H1 (cell line): ENCODE measurements at regions not wholly inside any gene's neighbourhood (a gene's known extent, or its start where the extent isn't known, plus 50 kb on each side); places are given as distances from the start of the nearest gene placed in this dataset.

ENCODE experiments used
- CTCF ChIA-PET: fragments of 300-600 bp; sonication (Branson Sonifier 250); formaldehyde crosslinking; loops from one replicate; lab custom pipeline; 2021; ENCODE audit not compliant: partially characterized antibody; lab: Charles Lee
- POLR2A ChIA-PET: fragments of 300-600 bp; sonication (Branson Sonifier 250); formaldehyde crosslinking; loops from one replicate; lab custom pipeline; 2021; ENCODE audit warnings: inconsistent platforms; ENCODE audit not compliant: partially characterized antibody; lab: Charles Lee
- DNase-seq, 2 experiments: peaks; one replicate each; pipeline versions ENCODE4 v3.0.0 to v3.0.0-alpha.2; 2010 to 2022; ENCODE audit warnings: low spot score in 2 of 2, low read depth in 1 of 2, mixed read lengths in 1 of 2
- FAIRE-seq: peaks from 2 replicates; lab custom pipeline; 2011; peaks lifted over from hg19 to GRCh38; lab: Jason Lieb, UNC
- H2AFZ ChIP-seq: 2 replicates; pipeline ENCODE4 v1.8.1; 2012; ENCODE audit warnings: low read length, inconsistent platforms
- H2AK5ac ChIP-seq: 2 replicates; pipeline ENCODE4 v1.6.1; 2013; ENCODE audit warnings: low read depth, low read length
- H2BK120ac ChIP-seq: replicated peaks from 2 replicates; pipeline ENCODE3; 2013; ENCODE audit warnings: low read depth, low read length, inconsistent platforms
- H2BK12ac ChIP-seq: 2 replicates; pipeline ENCODE4 v1.6.1; 2013; ENCODE audit warnings: low read depth, low read length
- H2BK15ac ChIP-seq: 2 replicates; pipeline ENCODE4 v1.6.1; 2013; ENCODE audit warnings: low read length
- H2BK20ac ChIP-seq: 2 replicates; pipeline ENCODE4 v1.6.1; 2013; ENCODE audit warnings: low read length
- H2BK5ac ChIP-seq: 2 replicates; pipeline ENCODE4 v1.6.1; 2013; ENCODE audit warnings: low read depth, low read length
- H3K14ac ChIP-seq: 2 replicates; pipeline ENCODE4 v1.6.1; 2013; ENCODE audit warnings: inconsistent platforms; ENCODE audit not compliant: insufficient read length
- H3K18ac ChIP-seq: 2 replicates; pipeline ENCODE4 v1.6.1; 2013; ENCODE audit warnings: low read length; ENCODE audit errors: extremely low read depth
- H3K23ac ChIP-seq: 2 replicates; pipeline ENCODE4 v1.6.1; 2013; ENCODE audit warnings: inconsistent platforms; ENCODE audit not compliant: insufficient read length
- H3K23me2 ChIP-seq: 2 replicates; pipeline ENCODE4 v1.6.1; 2013; ENCODE audit warnings: low read depth, low read length
- H3K27ac ChIP-seq: 2 replicates; pipeline ENCODE4 v1.6.1; 2011; ENCODE audit warnings: low read depth, low read length, inconsistent platforms
- H3K27me3 ChIP-seq, 4 experiments: replicated peaks in 1 of 4; 1 replicate in 1 of 4; 2 replicates in 3 of 4; pipeline versions ENCODE4 v1.6.1 to v1.8.1; 2011 to 2013; ENCODE audit warnings: low read length in 3 of 4, mild to moderate bottlenecking in 3 of 4, inconsistent platforms in 2 of 4, mixed read lengths in 2 of 4, moderate library complexity in 1 of 4; ENCODE audit not compliant: control insufficient read depth in 3 of 4, insufficient read depth in 3 of 4; ENCODE audit errors: extremely low read depth in 1 of 4
- H3K36me3 ChIP-seq, 4 experiments: 2 replicates each; pipeline versions ENCODE4 v1.6.1 to v1.8.1; 2011 to 2013; ENCODE audit warnings: mild to moderate bottlenecking in 4 of 4, low read length in 3 of 4, moderate library complexity in 2 of 4, control low read depth in 1 of 4, inconsistent platforms in 1 of 4; ENCODE audit not compliant: insufficient read depth in 4 of 4, control insufficient read depth in 2 of 4
- H3K4ac ChIP-seq: replicated peaks from 2 replicates; pipeline ENCODE3; 2013; ENCODE audit warnings: low read length, low read depth, mixed read lengths, inconsistent platforms; ENCODE audit not compliant: insufficient read length
- H3K4me1 ChIP-seq, 4 experiments: replicated peaks in 1 of 4; 1 replicate in 1 of 4; 2 replicates in 3 of 4; pipeline versions ENCODE4 v1.6.1 to v1.8.1; 2011 to 2013; ENCODE audit warnings: low read length in 3 of 4, inconsistent platforms in 2 of 4, mixed read lengths in 1 of 4; ENCODE audit not compliant: insufficient read depth in 4 of 4, control insufficient read depth in 3 of 4
- H3K4me2 ChIP-seq, 2 experiments: 2 replicates each; pipeline versions ENCODE4 v1.6.1 to v1.8.1; 2011 to 2013; ENCODE audit warnings: low read depth in 2 of 2, low read length in 2 of 2, control low read depth in 1 of 2, inconsistent platforms in 1 of 2, mild to moderate bottlenecking in 1 of 2; ENCODE audit not compliant: insufficient read depth in 1 of 2
- H3K4me3 ChIP-seq, 4 experiments: fragments of 200-600, 300-600 bp in 1 of 4; sonication (generic), shearing (Covaris generic), sonication (Bioruptor Twin) in 1 of 4; 2 replicates each; pipeline versions ENCODE4 v1.5.1 to v1.8.1; 2011 to 2016; ENCODE audit warnings: low read length in 4 of 4, low read depth in 3 of 4, control low read depth in 2 of 4, inconsistent platforms in 2 of 4, mild to moderate bottlenecking in 2 of 4, mixed read lengths in 1 of 4, moderate library complexity in 1 of 4; ENCODE audit not compliant: insufficient read depth in 2 of 4; ENCODE audit errors: extremely low read depth in 1 of 4
- H3K56ac ChIP-seq: replicated peaks from 2 replicates; pipeline ENCODE3; 2013; ENCODE audit warnings: low read depth, mild to moderate bottlenecking, mixed read lengths, low read length, inconsistent platforms; ENCODE audit not compliant: insufficient read length
- H3K79me1 ChIP-seq: 2 replicates; pipeline ENCODE4 v1.6.1; 2013; ENCODE audit warnings: low read depth, low read length, control low read depth
- H3K79me2 ChIP-seq, 2 experiments: 2 replicates each; pipeline versions ENCODE4 v1.6.1 to v1.8.1; 2012 to 2013; ENCODE audit warnings: low read length in 2 of 2, mild to moderate bottlenecking in 2 of 2, inconsistent platforms in 1 of 2; ENCODE audit not compliant: insufficient read depth in 2 of 2, control insufficient read depth in 1 of 2
- H3K9ac ChIP-seq, 4 experiments: replicated peaks in 1 of 4; 1 replicate in 1 of 4; 2 replicates in 3 of 4; pipeline versions ENCODE4 v1.6.1 to v1.8.1; 2011 to 2013; ENCODE audit warnings: low read depth in 3 of 4, low read length in 3 of 4, control low read depth in 2 of 4, mild to moderate bottlenecking in 2 of 4, moderate library complexity in 2 of 4, inconsistent platforms in 1 of 4; ENCODE audit errors: extremely low read depth in 1 of 4
- H3K9me3 ChIP-seq, 2 experiments: 2 replicates each; pipeline versions ENCODE4 v1.6.1 to v1.8.1; 2012 to 2013; ENCODE audit warnings: mild to moderate bottlenecking in 2 of 2, moderate library complexity in 2 of 2, control low read depth in 1 of 2, inconsistent platforms in 1 of 2, low read depth in 1 of 2, low read length in 1 of 2, mixed read lengths in 1 of 2; ENCODE audit not compliant: insufficient read depth in 2 of 2
- H4K20me1 ChIP-seq, 2 experiments: replicated peaks in 1 of 2; 2 replicates each; pipeline versions ENCODE3 to v1.8.1; 2011 to 2013; ENCODE audit warnings: inconsistent platforms in 2 of 2, low read length in 2 of 2, mild to moderate bottlenecking in 1 of 2; ENCODE audit not compliant: insufficient read depth in 2 of 2, control insufficient read depth in 1 of 2
- H4K5ac ChIP-seq: 2 replicates; pipeline ENCODE4 v1.6.1; 2013; ENCODE audit warnings: low read length, low read depth, mixed read lengths, inconsistent platforms; ENCODE audit not compliant: insufficient read length
- H4K8ac ChIP-seq: 2 replicates; pipeline ENCODE4 v1.8.0; 2013; ENCODE audit warnings: mild to moderate bottlenecking, moderate library complexity, low read length, inconsistent platforms; ENCODE audit not compliant: insufficient read depth; ENCODE audit errors: extremely low read depth
- H4K91ac ChIP-seq: replicated peaks from 2 replicates; pipeline ENCODE3; 2013; ENCODE audit warnings: low read length, mixed read lengths, inconsistent platforms; ENCODE audit not compliant: insufficient read length
- ATF2 ChIP-seq: IDR thresholded peaks from 2 replicates; pipeline ENCODE4 v1.6.1; 2012; ENCODE audit warnings: low read length, inconsistent platforms
- EP300 ChIP-seq, 2 experiments: IDR thresholded peaks; 1 replicate in 1 of 2; 2 replicates in 1 of 2; pipeline ENCODE4 v1.6.1; 2011 to 2012; ENCODE audit warnings: low read depth in 2 of 2, low read length in 2 of 2, mild to moderate bottlenecking in 2 of 2, borderline replicate concordance in 1 of 2, inconsistent platforms in 1 of 2, moderate library complexity in 1 of 2
- JUND ChIP-seq: IDR thresholded peaks from 2 replicates; pipeline ENCODE4 v1.6.1; 2011; ENCODE audit warnings: mild to moderate bottlenecking, improper control_type of control experiment, low read length
- MAX ChIP-seq: IDR thresholded peaks from 2 replicates; pipeline ENCODE4 v1.6.1; 2012; ENCODE audit warnings: inconsistent platforms
- NRF1 ChIP-seq: IDR thresholded peaks from 2 replicates; pipeline ENCODE4 v1.6.1; 2011; ENCODE audit warnings: mild to moderate bottlenecking, low read depth, low read length, improper control_type of control experiment
- RFX5 ChIP-seq: IDR thresholded peaks from 2 replicates; pipeline ENCODE4 v1.6.1; 2011; ENCODE audit warnings: low read depth, low read length, improper control_type of control experiment, borderline replicate concordance
- RXRA ChIP-seq: IDR thresholded peaks from 2 replicates; pipeline ENCODE4 v1.6.1; 2011; ENCODE audit warnings: low read depth, mild to moderate bottlenecking, low read length, moderate library complexity; ENCODE audit not compliant: insufficient read depth
- SRF ChIP-seq: IDR thresholded peaks from 2 replicates; pipeline ENCODE4 v1.6.1; 2011; ENCODE audit warnings: mild to moderate bottlenecking, low read depth, low read length, moderate library complexity
- SUZ12 ChIP-seq: fragments of 200-600 bp; sonication (generic); IDR thresholded peaks from 2 replicates; pipeline ENCODE4 v1.6.1; 2012; ENCODE audit warnings: mild to moderate bottlenecking, inconsistent platforms, low read length, moderate library complexity, mixed read lengths
- TBP ChIP-seq: IDR thresholded peaks from 2 replicates; pipeline ENCODE4 v1.6.1; 2011; ENCODE audit warnings: low read depth, low read length, improper control_type of control experiment
- WGBS, 2 experiments: shearing (Covaris generic) in 1 of 2; methylation state at CpG; one replicate each; pipeline versions ENCODE4 v1.1.6 to v1.1.7; 2013 to 2015; ENCODE audit warnings: low lambda C conversion rate in 2 of 2, mixed read lengths in 2 of 2, inconsistent platforms in 1 of 2, low coverage in 1 of 2, missing lambda C conversion rate in 1 of 2; ENCODE audit not compliant: insufficient replicate concordance in 2 of 2, insufficient coverage in 1 of 2, insufficient read length in 1 of 2; ENCODE audit errors: extremely low coverage in 1 of 2, missing lambda C conversion rate in 1 of 2; 5-methylcytosine and 5-hydroxymethylcytosine counted together

GRCh38 chr3:194220901-194221326 is 85.0 kb downstream of the HES1 start:
- peaks cover 6% of the 10 kb centered on the region for H3K23me2 ChIP-seq
- no peak overlapping the region for H3K23ac ChIP-seq
- H2BK12ac ChIP-seq: no peak overlapping the region
- H4K5ac ChIP-seq: no peak overlapping the region
- no peak overlapping the region for H4K91ac ChIP-seq
- H2BK15ac ChIP-seq: no peak overlapping the region
- H3K4me3 ChIP-seq: no peak overlapping the region
- H2BK5ac ChIP-seq: no peak overlapping the region
- H2BK120ac ChIP-seq: no peak overlapping the region
- H3K27ac ChIP-seq: no peak overlapping the region
- no peak overlapping the region for H2AK5ac ChIP-seq
- DNase-seq (no peak), FAIRE-seq (no peak)
- ChIA-PET CTCF (no interaction called here), POLR2A (no interaction called here)
- no peak overlapping the region for H3K4ac ChIP-seq
- H3K4me2 ChIP-seq: no peak overlapping the region
- H3K18ac ChIP-seq: no peak overlapping the region
- no peak overlapping the region for H3K14ac ChIP-seq
- H3K36me3 ChIP-seq: no peaks in the 10 kb centered on the region
- no peaks in the 10 kb centered on the region for H4K20me1 ChIP-seq
- no peak overlapping the region for H3K9ac ChIP-seq
- no peaks in the 10 kb centered on the region for H3K9me3 ChIP-seq
- H4K8ac ChIP-seq: no peak overlapping the region
- TF ChIP-seq NRF1: no peak
- TF ChIP-seq EP300 (IDR thresholded peaks at IDR 0.05; ENCODE audit: borderline replicate concordance in 1 of 2, low read depth in 2 of 2, low read length in 2 of 2): no peak
- no peak for TF ChIP-seq SRF
- TF ChIP-seq SUZ12: no peak
- no peak for TF ChIP-seq ATF2
- TF ChIP-seq RFX5: no peak
- TF ChIP-seq MAX: no peak
- TF ChIP-seq TBP: no peak
- TF ChIP-seq JUND: no peak
- no peak for TF ChIP-seq RXRA
- H2AFZ ChIP-seq: no peak overlapping the region
- no peak overlapping the region for H2BK20ac ChIP-seq
- peaks cover 0 to 11% (median 7%) of the 10 kb centered on the region in 4 experiments; a peak in 6 of 7 replicates for H3K4me1 ChIP-seq
- H3K27me3 ChIP-seq: no peaks in the 10 kb centered on the region
- 95% methylated on average over 8 of the region's 8 CpGs; no CpG with 5 or more reads in 1 of the 2 experiments for WGBS, 2 experiments
- H3K56ac ChIP-seq: no peak overlapping the region
- no peaks in the 10 kb centered on the region for H3K79me2 ChIP-seq
- H3K79me1 ChIP-seq: no peaks in the 10 kb centered on the region
